Activated CD4-positive, alpha-beta T cell treated with anti-CD3 and anti-CD28 coated beads, Interleukin-2, Interleukin-6, amounts not matched to agents 100 ng/mL and 50 ng/mL, durations not matched to agents 16 hours and 8 hours (primary cell): ENCODE measurements at regions not wholly inside any gene's neighbourhood (a gene's known extent, or its start where the extent isn't known, plus 50 kb on each side); places are given as distances from the start of the nearest gene placed in this dataset.
A peak's percentile ranks its signal among the peaks of the same experiment; 100 is the strongest.

Source experiments
- DNase-seq: peaks from one replicate; pipeline ENCODE4 v3.0.0-alpha.2; 2020

DNA sequence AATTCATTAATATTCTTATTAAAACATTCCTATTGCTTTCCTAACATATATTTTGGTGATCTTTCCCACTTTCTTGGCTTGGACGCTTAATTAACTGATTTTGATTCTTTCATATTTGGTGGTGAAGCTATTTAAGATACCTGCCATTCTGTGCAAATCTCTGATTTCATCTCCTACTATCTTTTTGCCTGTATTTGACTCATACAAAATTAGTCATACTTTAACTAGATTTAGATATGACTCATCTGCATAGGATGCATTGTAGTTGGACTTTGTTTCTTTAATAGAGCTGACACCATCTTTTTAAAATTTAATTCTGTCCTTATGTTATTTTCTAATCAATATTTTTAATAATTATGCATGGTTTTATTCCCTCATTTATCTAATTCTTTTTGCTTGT is 93.8 kb upstream of the PLPPR4 start:
- peak; percentile 20 for DNase-seq

DNA sequence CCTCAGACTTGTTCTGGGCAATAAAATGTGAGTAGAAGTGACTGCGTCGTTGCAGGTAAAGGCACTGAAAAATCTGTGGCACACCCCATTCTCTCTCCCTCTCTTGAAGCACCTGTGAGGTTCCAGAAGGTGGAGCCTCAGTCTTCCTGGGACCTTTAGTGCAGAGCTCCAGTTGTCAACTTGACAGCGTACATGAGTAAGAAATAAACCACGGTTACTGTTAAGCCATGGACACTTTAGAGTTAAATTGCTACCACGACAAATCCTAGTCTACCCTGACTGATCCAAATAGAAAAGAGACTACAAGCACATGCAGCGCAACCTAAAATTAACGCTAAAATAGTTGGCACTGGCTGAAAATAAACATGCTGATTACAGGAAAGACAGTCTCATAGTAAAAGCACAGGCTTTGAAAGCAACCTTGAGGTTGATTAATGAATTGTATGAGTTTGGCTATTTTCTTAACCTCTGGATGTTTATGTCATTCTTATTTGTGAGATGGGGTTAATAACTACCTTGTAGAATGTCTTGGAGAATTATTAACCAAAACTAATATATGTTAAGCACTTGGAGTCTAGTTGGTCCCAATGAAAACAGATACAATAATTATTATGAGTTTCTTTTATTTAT is 93.0 kb upstream of the PLPPR4 start:
- DNase-seq = no peak

DNA sequence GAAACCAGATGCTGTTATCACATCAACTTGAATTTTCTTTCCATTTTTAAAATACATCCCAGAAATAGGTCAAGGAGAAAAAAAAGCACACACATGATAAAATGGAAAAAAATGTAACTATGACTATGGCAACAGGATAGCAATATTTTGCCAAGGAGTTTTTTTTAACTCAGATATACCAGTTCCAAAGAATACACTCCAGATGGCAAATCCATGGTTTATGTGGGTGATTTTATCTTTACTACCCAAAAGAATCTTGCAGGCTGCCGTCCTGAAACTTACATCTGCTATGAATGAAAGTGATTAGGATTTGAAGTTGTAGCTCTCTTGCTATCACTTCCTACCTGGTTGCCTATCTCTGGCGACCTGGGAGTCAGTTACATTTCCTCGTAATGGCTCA is 91.0 kb upstream of the PLPPR4 start:
- no peak for DNase-seq

DNA sequence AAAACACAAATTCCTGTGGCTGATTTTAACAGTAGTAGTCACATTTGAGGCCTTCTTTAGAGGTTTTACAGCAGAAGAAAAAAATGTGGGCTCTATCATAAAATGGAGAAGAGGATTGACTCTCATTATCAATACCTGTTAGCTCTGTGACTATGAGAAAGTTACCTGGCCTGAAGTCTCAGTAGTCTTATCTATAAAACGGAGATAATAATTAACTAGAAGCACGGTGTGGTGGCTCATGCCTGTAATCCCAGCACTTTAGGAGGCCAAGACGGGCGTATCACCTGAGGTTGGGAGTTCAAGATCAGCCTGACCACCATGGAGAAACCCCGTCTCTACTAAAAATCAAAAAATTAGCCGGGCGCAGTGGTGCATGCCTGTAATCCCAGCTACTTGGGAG is 90.4 kb upstream of the PLPPR4 start:
- DNase-seq = no peak

DNA sequence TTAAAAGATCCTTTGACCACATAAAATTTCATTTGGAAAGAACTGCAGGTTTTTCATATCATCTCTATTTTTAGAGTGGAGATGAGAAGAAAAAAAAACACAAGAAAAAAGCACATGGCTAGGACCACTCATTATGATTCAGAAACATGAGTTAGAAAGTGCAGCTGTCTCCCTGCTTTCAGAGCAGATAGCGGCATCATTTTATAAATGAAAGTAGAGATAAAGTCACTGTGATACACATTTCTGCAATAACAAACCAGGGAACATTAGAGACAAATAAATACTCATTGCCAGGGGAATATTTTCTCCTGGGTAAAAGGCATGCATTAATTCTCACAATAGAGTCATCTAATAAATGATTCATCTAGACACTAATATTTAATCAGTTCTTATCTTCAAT is 87.5 kb upstream of the PLPPR4 start:
- no peak for DNase-seq

DNA sequence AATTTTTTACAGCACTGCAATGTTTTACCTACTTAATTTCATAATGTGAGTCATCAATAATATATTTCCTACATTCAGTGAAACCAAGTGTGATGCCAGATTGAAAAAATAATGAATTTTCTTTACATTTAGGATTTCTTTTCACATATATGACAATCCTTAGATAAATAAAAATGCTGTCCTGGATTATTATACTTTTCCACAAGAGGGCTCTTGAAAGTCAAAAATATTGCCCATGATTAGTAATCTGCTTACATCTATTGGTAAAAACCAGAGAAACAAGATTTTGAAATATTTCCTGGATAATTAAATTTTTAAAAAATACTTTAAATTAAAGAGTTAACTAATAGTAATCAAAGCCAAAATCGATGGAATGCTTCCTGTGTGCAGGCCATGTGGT is 86.8 kb upstream of the PLPPR4 start:
- DNase-seq = no peak

DNA sequence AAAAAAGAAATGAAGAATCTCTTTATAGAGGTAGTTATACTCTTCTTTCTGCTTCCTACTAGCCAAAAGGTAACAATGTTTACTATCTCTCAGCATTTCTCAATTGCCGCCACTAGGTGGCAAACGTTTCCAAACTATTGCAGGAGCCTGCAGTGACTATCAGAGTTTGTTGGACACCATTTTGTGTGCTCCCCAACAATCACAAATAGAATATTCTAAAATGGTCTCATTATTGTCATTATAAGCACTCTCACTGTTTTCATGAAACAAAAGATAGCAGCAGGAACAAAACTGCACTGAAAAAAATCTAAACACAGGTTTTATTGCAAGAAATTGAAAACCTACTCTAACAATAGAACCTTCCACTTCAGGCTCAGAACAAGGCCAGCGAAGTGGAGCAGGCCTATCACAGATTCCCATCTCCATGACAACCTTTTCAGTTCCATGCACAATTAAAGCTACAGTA is 83.9 kb upstream of the PLPPR4 start:
- peak; percentile 83 for DNase-seq

DNA sequence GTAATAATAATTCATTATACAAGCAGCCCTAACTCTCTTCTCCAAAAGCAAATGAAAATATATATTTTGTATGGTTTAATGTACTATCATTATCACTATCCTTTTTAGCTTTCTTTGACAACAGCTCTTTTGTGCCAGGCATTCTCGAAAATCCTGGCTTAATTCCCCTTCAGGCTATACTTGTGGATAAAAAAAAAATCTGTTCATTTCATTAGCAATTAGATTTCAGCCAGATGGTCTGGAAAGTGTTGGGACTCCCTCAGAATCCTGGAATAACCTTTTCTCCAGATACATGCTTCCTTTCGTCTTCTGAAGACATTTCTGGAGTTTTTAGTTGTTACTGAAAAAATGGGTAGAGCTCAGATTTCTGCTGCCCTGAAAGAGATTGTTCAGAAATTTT is 83.4 kb upstream of the PLPPR4 start:
- DNase-seq = no peak

DNA sequence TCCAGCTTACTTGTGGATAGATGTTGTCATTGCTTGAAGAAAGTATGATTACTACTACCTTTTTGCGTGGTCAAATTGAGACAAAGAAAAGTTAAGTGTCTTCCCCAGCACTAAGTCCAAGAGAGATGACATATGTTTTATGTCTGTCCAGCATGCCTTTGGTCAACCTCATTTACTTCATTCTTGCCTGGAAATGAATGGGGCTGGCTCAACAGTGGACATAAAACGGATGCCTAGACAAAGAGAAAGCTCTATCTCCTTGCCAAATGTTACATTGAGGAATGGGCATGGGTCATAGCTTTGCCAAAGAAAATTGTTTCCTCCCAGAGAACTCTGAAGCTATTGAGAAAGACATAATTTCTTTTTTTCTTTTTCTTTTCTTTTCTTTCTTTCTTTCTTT is 82.4 kb upstream of the PLPPR4 start:
- no peak for DNase-seq

DNA sequence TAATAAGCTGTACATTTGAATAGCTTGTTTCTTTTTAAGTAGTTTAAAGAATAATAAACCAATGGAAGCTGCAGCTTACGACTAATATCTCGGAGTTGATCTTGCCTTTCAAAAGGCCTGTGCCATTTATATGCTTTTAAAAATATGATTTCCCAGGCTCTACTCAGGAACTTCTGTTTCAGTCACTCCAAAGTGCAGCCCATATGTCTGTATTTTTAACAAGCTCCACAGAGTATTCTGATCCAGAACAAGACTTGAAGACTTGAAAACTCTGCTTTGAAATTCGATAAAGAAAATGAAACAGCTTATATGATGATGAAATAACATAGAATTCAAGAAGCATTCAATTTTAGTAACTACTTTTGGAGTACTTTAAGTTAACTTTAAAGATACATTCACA is 79.1 kb upstream of the PLPPR4 start:
- DNase-seq = no peak

DNA sequence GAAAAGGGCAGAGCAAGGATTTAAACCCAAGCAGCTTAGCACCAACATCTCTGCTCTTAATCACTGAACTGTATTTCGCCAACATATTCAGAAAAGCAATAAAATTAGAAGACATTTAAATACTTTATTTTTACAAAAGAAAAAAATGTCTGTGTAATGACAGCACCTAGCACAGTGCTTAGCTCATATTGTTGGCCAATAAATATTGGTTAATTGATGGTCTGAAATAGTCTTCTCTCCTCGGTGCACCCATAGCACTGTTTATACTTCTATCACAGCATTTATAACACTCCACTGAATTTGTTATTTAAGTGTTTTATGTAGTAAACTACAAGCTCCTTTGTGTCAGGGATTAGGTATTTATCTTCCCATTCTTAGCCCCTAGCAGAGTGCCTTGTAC is 70.9 kb upstream of the PLPPR4 start:
- DNase-seq = no peak

DNA sequence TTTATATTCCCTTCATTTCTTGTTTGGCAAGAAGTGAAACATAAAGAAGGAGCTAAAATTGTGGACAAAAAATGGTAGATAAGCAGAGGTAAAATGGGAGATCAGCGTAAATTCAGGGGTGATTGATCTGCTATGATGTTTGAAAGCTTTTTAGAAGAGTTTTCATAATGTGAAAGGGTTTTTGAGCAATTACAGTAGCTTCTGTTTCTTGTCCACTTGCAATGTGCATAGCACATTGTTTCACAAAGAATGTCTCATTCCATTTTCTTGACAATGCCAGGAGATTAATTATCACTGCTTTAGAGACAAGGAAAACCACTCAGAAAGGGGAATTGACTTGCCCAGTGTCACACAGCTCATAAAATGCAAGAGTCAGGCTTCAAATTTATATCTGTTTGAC is 65.9 kb upstream of the PLPPR4 start:
- DNase-seq = no peak

DNA sequence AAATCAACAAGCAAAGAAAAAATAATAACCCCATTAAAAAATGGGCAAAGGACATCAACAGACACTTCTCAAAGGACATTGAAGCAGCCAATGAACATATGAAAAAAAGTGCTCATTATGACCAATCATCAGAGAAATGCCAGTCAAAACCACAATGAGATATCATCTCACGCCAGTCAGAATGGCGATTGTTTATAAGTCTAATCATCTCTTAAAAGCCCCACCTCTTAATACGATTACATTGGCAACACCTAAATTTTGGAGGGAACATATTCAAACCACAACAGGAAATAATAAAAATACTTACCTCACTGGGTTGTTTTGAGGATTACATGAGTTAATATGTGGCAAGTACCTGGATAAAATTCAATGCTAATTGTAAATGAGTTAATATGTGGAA is 57.1 kb upstream of the PLPPR4 start:
- no peak for DNase-seq
